Inferior parietal cortex (tissue), 1 donor: ENCODE measurements at regions not wholly inside any gene's neighbourhood (a gene's known extent, or its start where the extent isn't known, plus 50 kb on each side); places are given as distances from the start of the nearest gene placed in this dataset.
"Not testable (repeated sequence)": the region's sequence is repeated elsewhere in the genome, so short reads cannot be mapped to it uniquely, and the experiment has no call there.

ENCODE experiments used
- DNase-seq: peaks from one replicate; pipeline ENCODE4 v3.0.0-alpha.2; 2016; ENCODE audit errors: extremely low spot score

DNA sequence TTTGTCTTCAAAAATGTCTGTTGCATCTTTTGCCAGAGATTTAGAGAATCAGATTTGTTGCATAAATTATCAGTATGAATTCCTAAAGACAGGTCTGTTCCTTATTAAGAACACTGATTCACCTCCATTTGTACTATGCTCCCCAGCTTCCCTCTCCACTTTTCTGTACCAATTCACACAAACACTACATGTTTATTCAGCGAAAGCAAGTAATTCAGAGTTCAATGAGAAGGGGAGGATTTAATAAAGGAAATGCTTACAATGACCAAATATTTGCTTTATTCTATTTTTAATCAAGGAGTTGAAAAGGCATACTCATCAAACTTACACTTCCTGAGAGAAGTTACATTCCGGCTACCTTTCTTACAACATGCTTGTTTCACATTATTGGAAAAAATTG lies 135.5 kb downstream of the NBPF8 start:
- not testable (repeated sequence) for DNase-seq

DNA sequence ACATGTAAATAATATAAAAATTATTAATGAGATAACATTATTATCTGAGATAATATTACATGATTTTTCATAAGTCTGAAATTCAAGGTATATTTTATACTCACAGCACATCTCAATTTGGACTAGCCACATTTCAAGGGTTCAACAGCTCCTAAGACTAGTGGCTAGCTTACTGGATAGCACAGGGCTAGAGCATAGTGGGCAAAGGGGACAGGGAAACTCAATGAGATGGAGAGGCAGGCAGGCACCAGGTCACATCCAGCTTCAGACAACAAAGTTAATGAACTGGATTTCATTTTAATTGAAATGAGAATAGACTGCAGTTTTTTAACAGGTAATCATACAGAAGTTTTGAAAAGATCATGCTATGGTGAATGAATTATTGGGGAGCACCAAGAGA lies 137.4 kb downstream of the NBPF8 start:
- not testable (repeated sequence) for DNase-seq

DNA sequence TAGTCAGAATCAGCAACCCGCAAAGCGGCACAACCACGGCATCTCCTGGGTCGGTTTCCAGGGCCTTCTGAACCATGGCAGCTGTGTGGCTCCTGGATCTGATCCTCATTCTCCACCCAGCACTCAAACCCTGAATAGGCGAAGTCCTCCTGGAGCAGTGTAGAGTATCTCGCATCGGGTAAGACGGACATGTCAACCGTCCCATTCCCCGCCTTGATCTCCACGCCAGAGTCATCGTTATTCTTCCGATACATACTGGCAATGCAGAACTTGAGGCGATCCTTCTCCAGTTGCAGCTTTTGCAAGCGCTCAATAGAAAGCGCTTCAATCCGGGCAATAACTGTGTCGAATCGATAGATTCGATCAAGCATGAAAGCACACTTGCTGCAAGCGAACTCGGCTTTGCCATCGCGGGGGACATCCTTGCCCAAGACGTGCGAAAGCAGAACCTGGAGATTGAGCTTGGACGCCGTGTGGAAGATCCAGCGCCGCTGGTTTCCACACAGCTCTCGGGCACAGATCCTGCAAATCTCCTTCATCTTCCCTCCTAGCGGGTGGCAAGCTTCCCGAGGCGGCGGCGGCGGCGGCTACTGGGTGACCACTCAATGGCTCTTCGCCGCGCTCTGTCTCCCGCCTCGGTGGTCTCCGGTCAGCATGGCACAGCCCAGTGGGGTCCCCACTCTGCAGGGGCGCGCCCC lies 142.9 kb downstream of the NBPF8 start:
- peak; percentile 13 for DNase-seq

DNA sequence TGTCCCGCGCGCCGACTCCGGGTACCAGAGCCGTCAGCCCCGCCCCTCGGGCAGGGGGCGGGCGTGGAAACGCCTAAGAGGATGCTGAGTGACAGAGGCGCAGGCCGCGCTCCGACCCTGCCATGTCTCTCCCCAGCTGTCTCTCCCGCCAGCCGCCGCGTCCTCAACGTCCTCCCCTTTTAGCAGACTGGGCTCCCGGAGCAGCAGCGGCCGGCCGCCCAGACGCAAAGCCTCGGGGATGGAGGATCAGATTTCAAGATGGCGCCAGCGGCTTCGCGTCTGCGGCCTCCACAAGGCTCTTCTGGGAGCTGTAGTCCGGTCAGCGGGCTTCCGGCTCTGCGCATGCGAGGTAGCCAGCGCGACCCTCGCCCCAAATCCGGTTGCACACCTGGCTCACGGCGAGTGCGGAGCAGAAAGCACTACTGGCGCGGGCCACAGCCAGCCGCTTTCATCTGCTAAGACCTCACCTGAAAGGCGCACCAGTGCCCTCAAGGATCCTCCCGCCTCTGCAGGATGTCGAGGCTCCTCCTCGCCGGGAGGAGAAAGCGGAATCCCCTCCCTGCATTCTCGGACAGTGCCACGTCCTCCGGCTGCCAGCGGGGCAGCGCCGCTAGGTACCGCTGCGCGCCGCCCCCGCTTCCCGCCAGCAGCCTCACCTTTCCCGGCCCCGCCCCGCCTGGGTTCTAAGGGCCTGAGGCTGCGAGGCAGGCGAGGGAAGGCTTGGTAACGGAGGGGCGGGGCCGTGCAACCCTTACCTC lies 143.6 kb downstream of the NBPF8 start:
- peak; percentile 55 for DNase-seq

DNA sequence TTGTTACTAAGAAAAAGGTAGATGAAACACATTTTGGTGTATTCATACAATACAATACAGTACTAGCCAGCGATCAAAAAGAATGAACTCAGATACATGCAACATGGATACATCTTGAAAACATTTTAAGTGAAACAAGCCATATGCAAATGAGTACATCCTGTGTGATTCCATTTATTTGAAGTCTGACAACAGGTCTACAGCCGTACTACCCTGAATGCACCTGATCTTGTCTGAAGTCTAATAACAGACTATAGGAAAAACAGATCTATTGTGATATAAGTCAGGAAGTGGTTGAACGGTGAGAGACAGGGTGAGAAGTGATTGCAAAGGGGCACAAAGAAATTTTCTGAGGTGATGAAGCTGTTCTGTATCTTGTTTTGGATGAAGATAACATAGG lies 146.9 kb downstream of the NBPF8 start:
- not testable (repeated sequence) for DNase-seq

DNA sequence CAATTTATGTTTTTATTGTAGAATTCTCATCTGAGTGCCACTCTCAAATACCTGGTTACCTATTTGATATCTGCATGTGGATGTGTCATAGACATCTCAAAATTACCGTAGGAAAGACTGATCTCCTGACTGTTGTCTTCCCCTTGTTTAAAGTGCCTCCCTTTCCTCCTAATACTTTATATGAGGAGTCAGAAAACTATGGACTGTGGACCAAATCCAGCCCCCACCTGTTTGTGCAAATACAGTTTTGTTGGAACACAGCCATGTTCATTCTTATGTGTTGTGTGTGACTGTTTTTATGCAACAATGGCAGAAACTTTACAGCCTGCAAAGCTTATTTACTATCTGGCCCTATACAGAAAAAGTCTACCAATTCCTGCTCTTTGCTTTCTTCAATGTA lies 150.6 kb downstream of the NBPF8 start:
- DNase-seq = not testable (repeated sequence)

DNA sequence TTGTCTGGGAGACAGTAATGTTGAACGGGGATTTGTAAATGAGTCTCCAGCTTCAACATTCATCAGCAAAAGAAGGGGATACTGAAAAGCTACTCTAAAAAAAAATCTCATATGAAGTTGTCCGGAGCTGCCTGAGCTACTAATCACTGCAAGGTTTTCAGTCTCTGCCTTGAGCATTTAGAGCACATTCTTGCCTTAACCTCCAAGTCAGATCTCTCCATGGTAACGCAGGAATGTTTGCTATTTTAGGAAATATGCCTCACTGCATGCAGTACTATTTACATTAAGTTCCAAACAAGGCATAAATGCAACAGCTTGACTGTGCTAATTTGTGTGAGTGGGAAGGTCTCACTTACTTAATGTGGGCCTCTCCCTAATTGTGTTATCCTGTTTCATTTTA lies 152.8 kb downstream of the NBPF8 start:
- not testable (repeated sequence) for DNase-seq

DNA sequence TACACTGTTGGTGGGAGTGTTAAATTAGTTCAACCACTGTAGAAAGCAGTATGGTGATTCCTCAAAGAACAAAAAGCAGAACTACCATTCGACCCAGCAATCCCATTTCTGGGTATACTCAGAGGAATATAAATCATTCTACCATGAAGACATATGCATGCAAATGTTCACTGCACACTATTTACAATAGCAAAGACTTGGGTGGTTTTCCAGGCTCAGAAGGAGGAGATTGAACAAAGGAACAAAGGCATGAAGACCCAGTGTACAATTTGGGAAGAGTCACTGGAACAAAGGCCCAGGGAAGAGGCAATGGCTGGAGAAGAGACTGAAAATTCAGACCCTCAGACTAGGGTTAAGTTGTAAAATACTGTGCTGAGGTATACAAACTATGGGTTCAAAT lies 148.5 kb upstream of the NBPF26 start:
- DNase-seq = not testable (repeated sequence)

DNA sequence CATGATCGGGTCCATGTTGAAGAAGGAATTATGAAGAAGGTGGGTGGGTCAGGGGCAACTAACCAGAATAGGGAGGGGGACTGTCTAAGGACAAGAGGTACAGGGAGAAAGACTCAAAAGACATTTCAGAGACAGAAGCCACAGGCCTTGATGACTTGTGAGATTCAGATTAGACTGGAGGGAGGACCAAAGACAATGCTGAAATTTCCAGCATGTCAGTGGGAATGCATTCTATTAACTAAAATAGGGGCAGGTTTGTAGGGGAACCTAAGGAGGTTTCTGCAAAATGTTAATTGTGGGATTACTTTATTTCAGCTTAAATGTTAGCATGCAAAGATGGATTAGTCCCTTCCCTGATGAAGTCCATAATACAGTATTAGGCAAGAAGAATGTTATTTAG lies 141.6 kb upstream of the NBPF26 start:
- not testable (repeated sequence) for DNase-seq

DNA sequence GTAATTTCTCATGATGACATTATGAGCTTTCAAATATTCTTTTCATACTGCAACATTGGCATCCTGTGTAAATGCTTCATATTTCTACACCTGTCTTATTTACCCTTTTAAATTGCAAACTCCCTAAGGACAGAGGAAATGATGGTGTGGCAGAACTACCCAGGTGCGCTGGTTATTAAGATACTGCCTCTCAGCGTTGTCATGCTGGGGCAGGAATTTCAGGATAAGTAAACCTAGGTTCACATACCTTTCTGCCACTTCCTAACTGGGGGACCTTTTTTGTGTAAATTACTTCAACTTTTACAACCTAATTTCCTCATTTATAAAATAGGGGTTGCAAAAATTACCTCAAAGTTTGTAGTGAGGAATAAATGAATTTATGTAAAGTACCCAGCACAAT lies 137.7 kb upstream of the NBPF26 start:
- not testable (repeated sequence) for DNase-seq

DNA sequence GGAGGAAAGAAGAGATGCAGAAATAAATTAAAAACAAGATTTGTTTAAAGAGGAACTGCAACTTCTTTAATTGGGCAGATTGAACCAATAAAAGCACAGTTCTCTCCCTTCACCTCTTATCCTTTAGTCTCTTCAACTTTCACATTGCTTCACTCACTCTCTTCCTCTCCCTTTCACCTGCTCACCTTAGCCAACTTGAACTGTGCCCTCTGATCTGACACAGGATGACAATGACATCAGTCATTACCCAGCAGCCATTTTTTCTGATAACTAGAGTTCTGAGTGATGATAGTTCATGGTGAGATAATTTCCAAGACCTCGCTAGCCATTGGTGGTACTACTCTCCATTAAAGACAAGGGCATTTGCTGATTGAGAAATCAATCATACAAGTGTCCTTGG lies 134.9 kb upstream of the NBPF26 start:
- not testable (repeated sequence) for DNase-seq

DNA sequence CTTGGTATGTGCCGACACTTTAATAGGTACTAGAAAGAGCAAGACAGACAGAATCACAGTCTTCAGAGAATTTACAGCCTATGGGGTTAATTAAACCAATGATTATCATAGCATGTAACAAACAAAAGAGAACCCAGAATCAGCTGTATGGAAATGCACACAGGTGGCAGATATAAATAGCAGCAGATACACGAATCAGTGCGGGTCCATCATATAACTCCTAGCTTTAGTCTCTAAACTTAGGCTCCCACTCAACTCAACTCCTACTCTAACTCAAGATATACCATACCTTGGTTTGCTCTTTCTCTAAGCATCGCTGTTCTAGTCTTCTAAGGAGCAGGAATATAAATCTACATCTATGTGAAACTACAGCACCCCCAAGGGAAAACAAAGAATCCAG lies 132.0 kb upstream of the NBPF26 start:
- DNase-seq = not testable (repeated sequence)

DNA sequence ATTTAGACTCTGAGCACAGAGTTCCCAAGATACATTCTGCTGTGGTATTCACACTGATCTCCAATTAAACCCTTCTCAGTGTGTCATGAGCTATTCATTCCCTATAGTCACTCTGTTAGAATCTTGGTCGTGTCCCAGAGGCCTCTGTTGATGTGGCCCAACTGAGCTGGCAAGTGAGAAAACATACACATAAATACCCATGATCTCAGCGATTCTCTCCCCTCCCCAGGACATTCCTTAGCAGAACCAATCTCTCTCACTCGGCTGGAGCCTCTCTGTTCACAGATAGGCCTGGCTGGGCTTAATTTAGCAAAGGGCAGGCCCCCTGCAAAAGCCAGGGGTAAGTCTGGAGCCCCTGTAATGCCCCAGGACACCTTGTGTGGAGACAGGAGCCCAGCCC lies 130.8 kb upstream of the NBPF26 start:
- not testable (repeated sequence) for DNase-seq

DNA sequence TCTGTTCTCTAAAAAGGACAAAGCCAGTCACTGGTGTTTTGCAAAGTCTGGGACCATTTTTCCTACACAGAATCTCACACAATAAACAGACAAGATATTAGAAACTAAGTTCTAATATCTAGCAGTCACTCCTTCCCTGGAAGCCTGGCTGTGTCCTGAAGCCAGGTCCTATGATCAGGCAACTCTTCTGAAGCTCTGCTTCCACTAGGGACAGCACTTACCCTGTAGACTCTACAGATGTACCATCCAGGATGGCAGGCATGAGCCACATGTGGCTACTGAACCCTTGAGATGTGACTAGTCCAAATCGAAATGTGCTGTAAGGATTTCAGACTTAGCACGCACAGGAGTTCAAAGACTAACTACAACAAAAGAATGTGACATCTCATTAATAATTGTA lies 130.1 kb upstream of the NBPF26 start:
- not testable (repeated sequence) for DNase-seq

DNA sequence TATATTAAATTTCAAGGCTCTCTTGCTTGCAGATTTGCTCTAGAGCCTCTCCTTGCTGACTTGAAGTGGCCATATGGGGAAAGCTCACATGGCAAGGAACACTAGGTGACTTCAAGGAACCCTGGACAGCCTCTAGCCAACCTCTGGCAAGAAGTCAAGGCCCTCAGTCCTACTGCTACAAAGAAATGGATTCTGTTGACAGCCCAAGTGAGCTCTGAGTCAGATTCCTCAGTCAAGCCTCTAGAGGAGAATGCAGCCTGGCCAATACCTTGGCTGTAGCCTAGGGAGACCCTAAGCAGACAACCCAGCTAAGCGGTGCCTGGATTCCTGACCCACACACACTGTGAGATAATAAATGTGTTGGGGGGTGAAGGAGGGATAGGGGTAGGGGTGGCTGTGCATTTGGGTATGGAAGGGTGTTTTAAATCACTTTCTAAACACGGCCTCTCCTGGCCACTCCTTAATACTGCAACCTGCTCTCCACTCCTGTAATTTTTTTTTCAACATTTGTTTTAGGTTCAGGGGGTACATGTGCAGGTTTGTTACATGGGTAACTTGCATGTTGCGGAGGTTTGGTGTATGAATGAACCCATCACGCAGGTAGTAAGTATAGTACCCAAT lies 125.3 kb upstream of the NBPF26 start:
- not testable (repeated sequence) for DNase-seq

DNA sequence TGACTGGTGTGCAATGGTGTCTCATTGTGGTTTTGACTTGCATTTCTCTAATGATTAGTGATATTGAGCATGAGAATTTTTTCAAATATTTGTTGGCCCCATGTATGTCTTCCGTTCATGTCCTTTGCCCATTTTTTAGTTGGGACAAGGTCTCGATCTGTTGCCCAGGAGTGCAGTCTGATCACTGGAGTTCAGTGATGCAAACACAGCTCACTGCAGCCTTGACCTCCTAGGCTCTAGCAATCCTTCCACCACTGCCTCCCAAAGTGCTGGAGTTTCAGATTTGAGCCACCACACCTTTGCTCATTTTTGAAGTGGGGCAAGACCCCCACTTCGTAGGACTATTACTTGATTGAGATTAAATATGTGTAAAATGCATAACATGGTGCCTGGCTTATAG lies 124.2 kb upstream of the NBPF26 start:
- DNase-seq = not testable (repeated sequence)

DNA sequence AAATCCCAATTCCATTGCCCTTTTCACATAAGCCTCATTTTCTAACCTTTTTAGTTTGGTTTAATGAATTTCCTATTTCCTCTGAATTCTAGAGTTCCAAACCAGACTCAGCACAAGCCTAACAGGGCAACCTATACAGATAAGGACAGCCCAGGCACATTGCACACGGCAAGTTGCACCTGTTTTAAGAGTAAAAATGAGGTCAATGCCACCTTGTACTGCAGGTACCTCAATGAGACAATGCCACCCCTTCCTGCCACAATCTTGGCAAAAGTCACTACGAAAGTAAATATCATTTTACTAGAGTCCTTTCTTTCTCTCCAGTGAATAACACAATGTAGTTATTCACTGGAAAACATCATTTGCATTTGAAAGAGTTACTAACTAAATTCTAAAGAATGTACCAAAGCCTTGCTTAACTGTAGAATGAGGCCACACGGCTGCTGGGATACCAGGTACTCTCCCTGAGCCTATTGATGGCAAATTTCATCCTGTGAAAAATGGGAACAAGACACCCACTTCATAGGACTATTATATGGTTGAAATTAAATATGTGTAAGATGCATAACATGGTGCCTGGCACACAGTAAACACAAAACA lies 123.2 kb upstream of the NBPF26 start:
- not testable (repeated sequence) for DNase-seq

DNA sequence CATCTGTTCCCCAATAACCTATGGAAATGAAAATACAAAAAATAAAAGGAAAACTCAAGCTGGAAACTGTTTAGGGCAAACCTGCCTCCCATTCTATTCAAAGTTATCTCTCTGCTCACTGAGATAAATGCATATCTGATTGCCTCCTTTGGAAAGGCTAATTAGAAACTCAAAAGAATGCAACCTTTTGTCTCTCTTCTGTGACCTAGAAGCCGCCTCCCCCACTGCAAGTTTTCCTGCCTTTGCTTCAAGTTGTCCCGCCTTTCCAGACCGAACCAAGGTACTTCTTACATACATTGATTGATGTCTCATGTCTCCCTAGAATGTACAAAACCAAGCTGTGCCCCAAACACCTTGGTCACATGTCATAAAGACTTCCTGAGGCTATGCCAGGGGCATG lies 115.9 kb upstream of the NBPF26 start:
- not testable (repeated sequence) for DNase-seq

DNA sequence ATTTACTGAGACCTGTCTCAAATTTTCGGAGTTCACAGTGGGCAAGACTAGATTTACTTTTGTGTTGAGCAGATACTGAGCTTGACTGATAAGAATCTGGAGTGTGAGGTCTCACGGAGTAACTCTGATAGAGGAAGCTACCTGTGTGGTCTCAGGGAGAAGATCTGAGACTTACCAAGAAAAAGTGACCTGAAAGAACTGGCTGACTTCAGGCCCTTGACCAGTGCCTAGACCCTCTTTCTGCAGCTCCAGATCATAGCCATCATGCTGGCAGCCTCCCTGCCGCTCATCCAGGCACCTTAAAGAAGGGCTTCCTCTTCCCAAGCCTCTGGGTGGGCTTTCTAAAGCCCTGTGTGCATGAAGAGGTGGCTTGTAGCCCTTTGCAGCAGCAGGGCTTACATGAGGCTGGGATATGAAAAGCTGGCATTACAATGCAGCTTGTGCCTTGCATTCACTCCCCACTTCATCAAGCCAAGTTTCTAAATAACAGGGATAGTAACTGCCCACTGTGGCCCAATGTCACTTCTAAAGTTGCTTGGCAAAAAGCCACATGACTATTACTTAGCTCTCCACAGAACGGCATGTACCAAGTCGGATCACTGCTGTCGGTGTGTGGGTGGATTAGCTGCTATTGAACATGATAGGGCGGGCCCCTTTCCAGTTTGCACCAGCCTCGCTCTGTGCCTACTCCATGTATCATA lies 115.3 kb upstream of the NBPF26 start:
- DNase-seq = not testable (repeated sequence)

DNA sequence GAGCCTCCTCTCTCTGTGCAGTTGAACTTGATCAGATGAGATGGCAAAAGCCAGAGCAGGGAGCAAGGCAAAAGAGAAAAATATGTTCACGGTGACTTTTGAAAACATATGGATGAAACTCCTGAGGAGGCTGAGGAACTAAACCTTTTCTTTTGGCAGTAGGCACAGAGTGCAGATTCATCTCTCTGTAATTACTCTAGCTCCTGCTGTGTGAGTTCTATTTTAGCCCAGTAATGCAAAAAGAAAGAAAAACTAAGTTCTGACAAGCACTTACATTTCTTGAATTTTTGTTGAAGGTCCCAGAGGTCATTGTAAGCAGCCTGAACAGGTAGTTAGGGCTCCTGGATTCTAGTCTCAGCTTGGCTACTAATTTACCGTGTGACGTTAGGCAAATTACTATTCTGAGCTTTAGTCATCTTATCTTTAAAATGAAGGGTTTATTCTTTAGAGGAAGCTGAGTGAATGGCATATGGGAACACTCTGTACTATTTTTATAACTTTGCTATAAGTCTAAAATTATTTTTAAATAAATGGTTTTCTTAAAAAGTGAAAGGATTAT lies 114.7 kb upstream of the NBPF26 start:
- DNase-seq = not testable (repeated sequence)

DNA sequence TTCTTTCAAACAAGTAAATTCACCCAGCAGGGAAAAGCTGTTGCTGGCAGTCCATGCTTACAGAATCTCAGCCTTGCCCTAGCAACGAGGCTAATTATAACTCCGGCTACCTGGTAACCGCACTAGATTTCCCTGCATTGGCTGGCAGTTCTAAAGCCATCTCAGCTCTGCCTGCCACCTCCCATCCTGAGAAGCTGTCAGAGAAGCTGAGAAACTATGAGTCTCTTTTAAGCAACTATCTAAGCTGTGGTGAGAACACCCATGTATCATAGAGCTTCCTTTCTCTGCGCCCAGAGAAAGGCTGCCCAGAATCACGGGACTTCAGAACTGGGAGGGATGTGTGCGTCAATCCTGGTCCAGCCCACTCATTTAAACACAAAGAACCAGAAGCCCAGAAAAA lies 113.9 kb upstream of the NBPF26 start:
- not testable (repeated sequence) for DNase-seq
